GM12878 (cell line): ENCODE measurements at regions not wholly inside any gene's neighbourhood (a gene's known extent, or its start where the extent isn't known, plus 50 kb on each side); places are given as distances from the start of the nearest gene placed in this dataset.

Experiments
- EP300 ChIP-seq, 2 experiments: fragments of 150-350 bp in 1 of 2; IDR thresholded peaks; 2 replicates each; pipeline ENCODE4 v1.6.1; 2011 to 2012; ENCODE audit warnings: low read depth in 2 of 2, low read length in 2 of 2, borderline replicate concordance in 1 of 2, improper control_type of control experiment in 1 of 2, inconsistent platforms in 1 of 2; ENCODE audit not compliant: control insufficient read depth in 1 of 2
- EZH2 ChIP-seq: IDR thresholded peaks from 2 replicates; pipeline ENCODE4 v1.6.1; 2012; ENCODE audit warnings: low read depth, mild to moderate bottlenecking, control low read depth, inconsistent platforms, low read length, borderline replicate concordance; ENCODE audit not compliant: control insufficient read depth
- HDAC2 ChIP-seq: fragments of 200-600 bp; sonication (generic); IDR thresholded peaks from 2 replicates; pipeline ENCODE4 v1.6.1; 2017
- MYC ChIP-seq: IDR thresholded peaks from 2 replicates; pipeline ENCODE4 v1.6.1; 2011; ENCODE audit warnings: mild to moderate bottlenecking, low read length, moderate library complexity, inconsistent platforms; ENCODE audit not compliant: insufficient read depth, insufficient replicate concordance, insufficient read length, severe bottlenecking
- NFIC ChIP-seq: IDR thresholded peaks from 2 replicates; pipeline ENCODE4 v1.6.1; 2012; ENCODE audit warnings: low read depth, mild to moderate bottlenecking, inconsistent platforms, low read length, moderate library complexity
- POLR2AphosphoS5 ChIP-seq: IDR thresholded peaks from 2 replicates; pipeline ENCODE4 v1.6.1; 2011; ENCODE audit warnings: mild to moderate bottlenecking, low read length, inconsistent platforms
- RFX5 ChIP-seq: IDR thresholded peaks from 2 replicates; pipeline ENCODE4 v1.6.1; 2011; ENCODE audit warnings: low read depth, low read length, improper control_type of control experiment
- SREBF2 ChIP-seq: IDR thresholded peaks from 2 replicates; pipeline ENCODE4 v1.6.1; 2012; ENCODE audit warnings: mild to moderate bottlenecking, low read length
- TF ChIP-seq, protein P1 (sequence below): IDR thresholded peaks from 2 replicates; pipeline ENCODE4 v1.6.1; 2011; ENCODE audit warnings: low read depth, low read length, improper control_type of control experiment, borderline replicate concordance
- TF ChIP-seq, protein P2 (sequence below), 3 experiments: IDR thresholded peaks in 2 of 3; conservative IDR thresholded peaks in 1 of 3; 2 replicates each; pipeline ENCODE4 v1.5.1; 2011; ENCODE audit warnings: low read depth in 3 of 3, low read length in 3 of 3, mild to moderate bottlenecking in 3 of 3, control low read depth in 2 of 3, moderate library complexity in 2 of 3, inconsistent platforms in 1 of 3, mixed read lengths in 1 of 3; ENCODE audit not compliant: control insufficient read depth in 2 of 3, insufficient read depth in 1 of 3; ENCODE audit errors: extremely low read depth in 1 of 3

DNA sequence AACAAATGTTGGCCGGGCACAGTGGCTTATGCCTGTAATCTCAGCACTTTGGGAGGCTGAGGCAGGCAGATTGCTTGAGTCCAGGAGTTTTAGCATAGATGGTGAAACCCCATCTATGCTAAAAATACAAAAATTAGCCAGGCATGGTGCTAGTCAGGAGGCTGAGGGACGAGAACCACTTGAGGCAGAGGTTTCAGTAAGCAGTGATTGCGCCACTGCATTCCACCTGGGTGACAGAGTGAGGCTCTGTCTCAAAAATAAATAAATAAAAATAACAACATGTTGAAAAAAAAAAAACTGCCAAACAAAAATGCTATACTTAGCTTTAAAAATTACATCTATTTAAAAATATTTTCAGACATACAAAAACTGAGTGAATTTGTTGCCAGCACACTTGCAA lies 374.2 kb upstream of the SMIM31 start:
- TF ChIP-seq, protein P1, sequence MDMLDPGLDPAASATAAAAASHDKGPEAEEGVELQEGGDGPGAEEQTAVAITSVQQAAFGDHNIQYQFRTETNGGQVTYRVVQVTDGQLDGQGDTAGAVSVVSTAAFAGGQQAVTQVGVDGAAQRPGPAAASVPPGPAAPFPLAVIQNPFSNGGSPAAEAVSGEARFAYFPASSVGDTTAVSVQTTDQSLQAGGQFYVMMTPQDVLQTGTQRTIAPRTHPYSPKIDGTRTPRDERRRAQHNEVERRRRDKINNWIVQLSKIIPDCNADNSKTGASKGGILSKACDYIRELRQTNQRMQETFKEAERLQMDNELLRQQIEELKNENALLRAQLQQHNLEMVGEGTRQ: no peak
- no peak for TF ChIP-seq HDAC2
- TF ChIP-seq, protein P2, sequence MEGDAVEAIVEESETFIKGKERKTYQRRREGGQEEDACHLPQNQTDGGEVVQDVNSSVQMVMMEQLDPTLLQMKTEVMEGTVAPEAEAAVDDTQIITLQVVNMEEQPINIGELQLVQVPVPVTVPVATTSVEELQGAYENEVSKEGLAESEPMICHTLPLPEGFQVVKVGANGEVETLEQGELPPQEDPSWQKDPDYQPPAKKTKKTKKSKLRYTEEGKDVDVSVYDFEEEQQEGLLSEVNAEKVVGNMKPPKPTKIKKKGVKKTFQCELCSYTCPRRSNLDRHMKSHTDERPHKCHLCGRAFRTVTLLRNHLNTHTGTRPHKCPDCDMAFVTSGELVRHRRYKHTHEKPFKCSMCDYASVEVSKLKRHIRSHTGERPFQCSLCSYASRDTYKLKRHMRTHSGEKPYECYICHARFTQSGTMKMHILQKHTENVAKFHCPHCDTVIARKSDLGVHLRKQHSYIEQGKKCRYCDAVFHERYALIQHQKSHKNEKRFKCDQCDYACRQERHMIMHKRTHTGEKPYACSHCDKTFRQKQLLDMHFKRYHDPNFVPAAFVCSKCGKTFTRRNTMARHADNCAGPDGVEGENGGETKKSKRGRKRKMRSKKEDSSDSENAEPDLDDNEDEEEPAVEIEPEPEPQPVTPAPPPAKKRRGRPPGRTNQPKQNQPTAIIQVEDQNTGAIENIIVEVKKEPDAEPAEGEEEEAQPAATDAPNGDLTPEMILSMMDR (IDR thresholded peaks at IDR 0.05 in 2 of 3, conservative IDR thresholded peaks at IDR 0.05 in 1 of 3; ENCODE audit: control insufficient read depth in 2 of 3, extremely low read depth in 1 of 3, insufficient read depth in 1 of 3, low read depth in 3 of 3, low read length in 3 of 3): no peak
- TF ChIP-seq POLR2AphosphoS5: no peak
- TF ChIP-seq NFIC: no peak
- TF ChIP-seq MYC: no peak
- no peak for TF ChIP-seq EZH2
- TF ChIP-seq EP300 (IDR thresholded peaks at IDR 0.05; ENCODE audit: borderline replicate concordance in 1 of 2, control insufficient read depth in 1 of 2, low read depth in 2 of 2, low read length in 2 of 2): no peak
- no peak for TF ChIP-seq SREBF2
- no peak for TF ChIP-seq RFX5
